MCF 10A (cell line): ENCODE measurements at regions not wholly inside any gene's neighbourhood (a gene's known extent, or its start where the extent isn't known, plus 50 kb on each side); places are given as distances from the start of the nearest gene placed in this dataset.
A peak's percentile ranks its signal among the peaks of the same experiment; 100 is the strongest.

Experiments
- BruUV-seq: library from RNA; stranded (reverse); fragments of 400-500 nt; replicated peaks from 2 replicates; lab custom pipeline; 2021; lab: Mats Ljungman, UMichigan
- CTCF ChIA-PET: fragments of 300-600 bp; sonication (Branson Sonifier 250); formaldehyde crosslinking; extraction: SDS; loops from one replicate; lab custom pipeline; 2021; ENCODE audit warnings: antibody characterized with exemption, inconsistent platforms; lab: Yijun Ruan, JAX
- POLR2A ChIA-PET: fragments of 300-600, 350-650 bp; sonication (Branson Sonifier 250); formaldehyde crosslinking; extraction: SDS; loops from one replicate; lab custom pipeline; 2020; ENCODE audit warnings: antibody characterized with exemption, inconsistent platforms; lab: Yijun Ruan, JAX
- DNase-seq: peaks from one replicate; pipeline ENCODE4 v3.0.0-alpha.2; 2018; ENCODE audit not compliant: unreplicated experiment
- H3K27ac Mint-ChIP-seq: one replicate; pipeline ENCODE4 v1.8.0; 2022; ENCODE audit warnings: mild to moderate bottlenecking, low read depth, mixed read lengths; ENCODE audit not compliant: unreplicated experiment
- H3K27me3 Mint-ChIP-seq: one replicate; pipeline ENCODE4 v1.8.0; 2022; ENCODE audit warnings: mixed read lengths; ENCODE audit not compliant: insufficient read depth, unreplicated experiment
- H3K36me3 Mint-ChIP-seq: one replicate; pipeline ENCODE4 v1.8.0; 2022; ENCODE audit warnings: mild to moderate bottlenecking, moderate library complexity, mixed read lengths; ENCODE audit not compliant: insufficient read depth, unreplicated experiment
- H3K4me1 Mint-ChIP-seq: one replicate; pipeline ENCODE4 v1.8.0; 2022; ENCODE audit warnings: mixed read lengths; ENCODE audit not compliant: insufficient read depth, unreplicated experiment
- H3K4me3 Mint-ChIP-seq: one replicate; pipeline ENCODE4 v1.8.0; 2022; ENCODE audit warnings: mild to moderate bottlenecking, moderate library complexity, mixed read lengths; ENCODE audit not compliant: unreplicated experiment
- H3K9me3 Mint-ChIP-seq: one replicate; pipeline ENCODE4 v1.8.0; 2022; ENCODE audit warnings: mixed read lengths; ENCODE audit not compliant: unreplicated experiment
- intact Hi-C: fragments of 100-400 bp; cut with micrococcal nuclease; formaldehyde crosslinking; loops from 2 replicates; pipeline ENCODE4 v1.14.1; 2022
- TF ChIP-seq, protein P1 (sequence below): fragments of 200-600 bp; IDR thresholded peaks from one replicate; pipeline ENCODE4 v1.8.0; 2022; ENCODE audit warnings: antibody characterized with exemption, mild to moderate bottlenecking; ENCODE audit not compliant: unreplicated experiment

GRCh38 chr2:129006901-129007300, 688.2 kb upstream of the HS6ST1 start:
- ChIA-PET POLR2A (interaction anchor here (0.6 kb wide), 2 partner anchors 582 to 1893 kb away, joined by 3 read pairs; no protein-coding TSS in a partner anchor), CTCF (no interaction called here)
- no TSS peak for BruUV-seq
- DNase-seq, result no peak
- no peaks in the 10 kb centered on the region for H3K27me3 Mint-ChIP-seq
- no peak overlapping the region for H3K4me3 Mint-ChIP-seq
- peaks cover 13% of the 10 kb centered on the region for H3K4me1 Mint-ChIP-seq
- H3K27ac Mint-ChIP-seq, result no peak overlapping the region
- TF ChIP-seq, protein P1, sequence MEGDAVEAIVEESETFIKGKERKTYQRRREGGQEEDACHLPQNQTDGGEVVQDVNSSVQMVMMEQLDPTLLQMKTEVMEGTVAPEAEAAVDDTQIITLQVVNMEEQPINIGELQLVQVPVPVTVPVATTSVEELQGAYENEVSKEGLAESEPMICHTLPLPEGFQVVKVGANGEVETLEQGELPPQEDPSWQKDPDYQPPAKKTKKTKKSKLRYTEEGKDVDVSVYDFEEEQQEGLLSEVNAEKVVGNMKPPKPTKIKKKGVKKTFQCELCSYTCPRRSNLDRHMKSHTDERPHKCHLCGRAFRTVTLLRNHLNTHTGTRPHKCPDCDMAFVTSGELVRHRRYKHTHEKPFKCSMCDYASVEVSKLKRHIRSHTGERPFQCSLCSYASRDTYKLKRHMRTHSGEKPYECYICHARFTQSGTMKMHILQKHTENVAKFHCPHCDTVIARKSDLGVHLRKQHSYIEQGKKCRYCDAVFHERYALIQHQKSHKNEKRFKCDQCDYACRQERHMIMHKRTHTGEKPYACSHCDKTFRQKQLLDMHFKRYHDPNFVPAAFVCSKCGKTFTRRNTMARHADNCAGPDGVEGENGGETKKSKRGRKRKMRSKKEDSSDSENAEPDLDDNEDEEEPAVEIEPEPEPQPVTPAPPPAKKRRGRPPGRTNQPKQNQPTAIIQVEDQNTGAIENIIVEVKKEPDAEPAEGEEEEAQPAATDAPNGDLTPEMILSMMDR, result no peak
- H3K9me3 Mint-ChIP-seq, result no peaks in the 10 kb centered on the region
- H3K36me3 Mint-ChIP-seq, result no peaks in the 10 kb centered on the region
- intact Hi-C loops, result no loop called here

DNA sequence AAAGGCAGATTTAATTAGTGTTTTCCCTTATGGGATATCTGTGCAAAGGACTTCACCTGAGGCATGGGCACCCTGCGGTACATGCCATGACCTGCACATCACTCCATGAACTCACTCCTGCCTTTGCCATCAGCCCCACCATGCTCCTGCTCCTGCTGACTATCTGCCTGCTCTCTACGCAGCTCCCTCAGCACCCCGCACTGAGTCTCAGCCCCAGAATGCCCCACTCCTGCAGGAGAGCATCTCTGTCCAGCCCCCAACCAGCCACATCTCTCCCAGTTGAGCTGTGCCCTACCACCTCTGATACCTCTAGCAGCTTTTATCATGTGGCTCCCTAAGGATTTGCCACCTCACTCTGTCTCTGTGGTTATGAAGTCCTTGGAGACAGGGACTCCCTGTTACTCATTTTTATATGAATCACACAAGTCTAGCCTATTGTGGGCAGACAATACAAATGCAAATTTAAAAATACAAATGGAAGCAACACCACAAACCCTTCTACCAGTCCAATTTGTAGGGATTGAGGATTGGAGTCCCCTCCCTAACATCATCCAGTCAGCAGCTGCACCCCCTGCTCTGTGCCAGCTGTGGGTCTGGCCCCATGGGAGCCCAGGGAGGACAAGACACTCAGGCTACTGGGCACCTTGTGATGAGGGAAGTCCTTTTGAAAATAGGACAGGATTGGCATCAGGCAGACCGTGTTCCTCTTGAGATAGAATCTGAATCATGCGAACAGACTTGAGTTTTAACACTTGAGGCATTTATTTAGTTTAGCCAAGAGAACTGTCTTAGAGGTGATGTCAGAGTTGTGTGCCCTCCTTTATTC, 689.6 kb upstream of the HS6ST1 start:
- Mint-ChIP-seq H3K27ac (no peak overlapping the region), H3K4me3 (no peak overlapping the region), H3K9me3 (no peaks in the 10 kb centered on the region), H3K36me3 (no peaks in the 10 kb centered on the region), H3K4me1 (peaks cover 13% of the 10 kb centered on the region), H3K27me3 (no peaks in the 10 kb centered on the region)
- TF ChIP-seq, protein P1, result no peak
- BruUV-seq, result no TSS peak
- intact Hi-C loops, result no loop called here
- DNase-seq, result peak; percentile 0
- ChIA-PET POLR2A (interaction anchor here (0.6 kb wide), 1 partner anchor 199 kb away, joined by 3 read pairs; no protein-coding TSS in a partner anchor), CTCF (no interaction called here)

- no peak for DNase-seq
- no peaks in the 10 kb centered on the region for H3K9me3 Mint-ChIP-seq
- H3K27me3 Mint-ChIP-seq, result no peaks in the 10 kb centered on the region
- TF ChIP-seq, protein P1, result no peak
- peaks cover 13% of the 10 kb centered on the region for H3K4me1 Mint-ChIP-seq
- no TSS peak for BruUV-seq
- CTCF ChIA-PET, result no interaction called here
- no peaks in the 10 kb centered on the region for H3K36me3 Mint-ChIP-seq
- intact Hi-C loops, result no loop called here
- POLR2A ChIA-PET, result no interaction called here
- H3K4me3 Mint-ChIP-seq, result no peak overlapping the region
- H3K27ac Mint-ChIP-seq, result peak overlapping the region; percentile 47
Observed at GRCh38 chr2:129008881-129009554, 690.4 kb upstream of the HS6ST1 start.

DNA sequence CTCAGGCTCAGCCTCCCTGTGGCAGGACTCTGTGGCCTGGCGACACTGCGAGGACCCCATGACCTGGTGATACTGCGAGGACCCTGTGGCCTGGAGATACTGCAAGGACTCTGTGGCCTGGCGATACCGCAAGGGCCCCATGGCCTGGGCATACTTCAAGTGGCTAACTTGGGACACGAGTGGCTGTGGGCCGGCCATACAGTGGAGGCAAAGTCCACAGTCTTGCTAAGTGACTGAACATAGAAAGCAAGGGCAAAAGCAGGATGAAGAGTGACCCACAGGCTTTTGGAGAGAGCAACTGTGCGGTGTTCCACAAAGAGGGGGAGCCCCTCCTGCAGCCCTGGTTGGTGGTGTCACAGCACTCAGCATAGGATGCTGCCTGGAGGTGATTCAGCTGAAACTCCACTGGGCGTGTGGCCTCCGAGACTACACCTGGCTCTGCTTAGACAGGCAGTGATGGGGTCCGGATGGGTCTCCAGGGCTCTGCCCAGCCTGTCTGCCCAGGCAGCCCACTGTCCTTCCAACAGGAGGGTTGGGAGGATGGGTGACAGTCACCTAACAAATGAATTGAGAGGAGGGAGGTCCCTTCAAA, 691.0 kb upstream of the HS6ST1 start:
- no peaks in the 10 kb centered on the region for H3K9me3 Mint-ChIP-seq
- H3K4me3 Mint-ChIP-seq, result no peak overlapping the region
- TF ChIP-seq, protein P1, result no peak
- DNase-seq, result no peak
- H3K27ac Mint-ChIP-seq, result peak overlapping the region; percentile 47
- H3K4me1 Mint-ChIP-seq, result peaks cover 13% of the 10 kb centered on the region
- no peaks in the 10 kb centered on the region for H3K27me3 Mint-ChIP-seq
- no TSS peak for BruUV-seq
- CTCF ChIA-PET, result no interaction called here
- intact Hi-C loops, result no loop called here
- POLR2A ChIA-PET, result no interaction called here
- H3K36me3 Mint-ChIP-seq, result no peaks in the 10 kb centered on the region
